ENCODE measurements at regions not wholly inside any gene's neighbourhood (a gene's known extent, or its start where the extent isn't known, plus 50 kb on each side); places are given as distances from the start of the nearest gene placed in this dataset.

DNA sequence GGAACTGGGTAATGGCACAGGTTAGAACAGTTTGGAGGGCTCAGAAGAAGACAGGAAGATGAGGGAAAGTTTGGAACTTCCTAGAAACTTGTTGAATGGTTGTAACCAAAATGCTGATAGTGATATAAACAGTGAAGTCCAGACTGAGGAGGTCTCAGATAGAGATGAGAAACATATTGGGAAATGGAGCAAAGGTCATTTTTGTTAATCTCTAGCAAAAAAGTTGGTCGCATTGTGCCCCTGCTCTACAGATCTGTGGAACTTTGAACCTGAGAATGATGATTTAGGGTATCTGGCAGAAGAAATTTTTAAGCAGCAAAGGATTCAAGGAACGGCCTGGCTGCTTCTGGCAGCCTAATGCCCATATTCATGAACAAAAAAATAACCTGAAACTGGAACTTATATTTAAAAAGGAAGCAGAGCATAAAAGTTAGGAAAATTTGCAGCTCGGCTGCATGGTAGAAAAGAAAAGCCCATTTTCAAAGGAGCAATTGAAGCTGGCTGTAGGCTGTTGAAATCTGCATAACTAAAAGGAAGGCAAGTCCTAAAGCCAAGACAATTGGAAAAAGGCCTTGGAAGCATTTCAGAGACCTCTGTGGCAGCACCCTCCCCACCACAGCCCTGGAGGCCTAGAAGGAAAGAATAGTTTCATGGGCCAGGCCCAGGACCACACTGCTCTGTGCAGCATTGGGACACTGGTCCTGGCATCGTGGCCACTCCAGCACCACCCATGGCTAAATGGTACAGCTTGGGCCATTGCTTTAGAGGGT is 182.6 kb upstream of the CD96 start:
- TF ChIP-seq EZH2phosphoT487 (IDR thresholded peaks at IDR 0.05; ENCODE audit: borderline replicate concordance): no peak
- TF ChIP-seq, protein P1, sequence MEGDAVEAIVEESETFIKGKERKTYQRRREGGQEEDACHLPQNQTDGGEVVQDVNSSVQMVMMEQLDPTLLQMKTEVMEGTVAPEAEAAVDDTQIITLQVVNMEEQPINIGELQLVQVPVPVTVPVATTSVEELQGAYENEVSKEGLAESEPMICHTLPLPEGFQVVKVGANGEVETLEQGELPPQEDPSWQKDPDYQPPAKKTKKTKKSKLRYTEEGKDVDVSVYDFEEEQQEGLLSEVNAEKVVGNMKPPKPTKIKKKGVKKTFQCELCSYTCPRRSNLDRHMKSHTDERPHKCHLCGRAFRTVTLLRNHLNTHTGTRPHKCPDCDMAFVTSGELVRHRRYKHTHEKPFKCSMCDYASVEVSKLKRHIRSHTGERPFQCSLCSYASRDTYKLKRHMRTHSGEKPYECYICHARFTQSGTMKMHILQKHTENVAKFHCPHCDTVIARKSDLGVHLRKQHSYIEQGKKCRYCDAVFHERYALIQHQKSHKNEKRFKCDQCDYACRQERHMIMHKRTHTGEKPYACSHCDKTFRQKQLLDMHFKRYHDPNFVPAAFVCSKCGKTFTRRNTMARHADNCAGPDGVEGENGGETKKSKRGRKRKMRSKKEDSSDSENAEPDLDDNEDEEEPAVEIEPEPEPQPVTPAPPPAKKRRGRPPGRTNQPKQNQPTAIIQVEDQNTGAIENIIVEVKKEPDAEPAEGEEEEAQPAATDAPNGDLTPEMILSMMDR (conservative IDR thresholded peaks at IDR 0.05; ENCODE audit: low read length): no peak
- no peaks in the 10 kb centered on the region for H3K9me2 ChIP-seq (replicated peaks; ENCODE audit: low read depth, low read length)

GRCh38 chr3:111362381-111363009 is 179.5 kb upstream of the CD96 start:
- H3K4me1 ChIP-seq (ENCODE audit: insufficient read depth, low read length, poor library complexity, severe bottlenecking): no peaks in the 10 kb centered on the region
- no peaks in the 10 kb centered on the region for H3K36me3 ChIP-seq (ENCODE audit: insufficient read depth, low read length)
- no peaks in the 10 kb centered on the region for H3F3A ChIP-seq (ENCODE audit: low read depth)
- TF ChIP-seq, protein P1 (conservative IDR thresholded peaks at IDR 0.05; ENCODE audit: low read length): no peak
- no peak for TF ChIP-seq EZH2phosphoT487 (IDR thresholded peaks at IDR 0.05; ENCODE audit: borderline replicate concordance)
- H2AFZ ChIP-seq (ENCODE audit: low read length): no peak overlapping the region
- no peak overlapping the region for H3K4me3 ChIP-seq (ENCODE audit: low read length, poor library complexity, severe bottlenecking)
- H3K79me2 ChIP-seq (ENCODE audit: insufficient read depth, low read length): no peaks in the 10 kb centered on the region
- no peaks in the 10 kb centered on the region for H3K27me3 ChIP-seq (ENCODE audit: insufficient read depth, low read length, poor library complexity, severe bottlenecking)
- no peak overlapping the region for H3K9ac ChIP-seq (ENCODE audit: low read depth, low read length, poor library complexity, severe bottlenecking)
- no peaks in the 10 kb centered on the region for H3K9me3 ChIP-seq (ENCODE audit: insufficient read depth, low read depth, low read length)
- H4K20me1 ChIP-seq (ENCODE audit: insufficient read depth, low read length, poor library complexity, severe bottlenecking): no peaks in the 10 kb centered on the region
- no peak overlapping the region for H3K4me2 ChIP-seq (ENCODE audit: low read depth, low read length, poor library complexity, severe bottlenecking)
- no peaks in the 10 kb centered on the region for H3K9me2 ChIP-seq (replicated peaks; ENCODE audit: low read depth, low read length)

More for the DNA sequence above, 182.6 kb upstream of the CD96 start:
- H3K9ac ChIP-seq (ENCODE audit: low read depth, low read length, poor library complexity, severe bottlenecking): no peak overlapping the region
- no peaks in the 10 kb centered on the region for H3F3A ChIP-seq (ENCODE audit: low read depth)
- H3K4me2 ChIP-seq (ENCODE audit: low read depth, low read length, poor library complexity, severe bottlenecking): no peak overlapping the region
- H3K9me3 ChIP-seq (ENCODE audit: insufficient read depth, low read depth, low read length): no peaks in the 10 kb centered on the region
- no peaks in the 10 kb centered on the region for H4K20me1 ChIP-seq (ENCODE audit: insufficient read depth, low read length, poor library complexity, severe bottlenecking)
- no peaks in the 10 kb centered on the region for H3K27me3 ChIP-seq (ENCODE audit: insufficient read depth, low read length, poor library complexity, severe bottlenecking)
- no peaks in the 10 kb centered on the region for H3K79me2 ChIP-seq (ENCODE audit: insufficient read depth, low read length)
- no peak overlapping the region for H2AFZ ChIP-seq (ENCODE audit: low read length)
- H3K4me1 ChIP-seq (ENCODE audit: insufficient read depth, low read length, poor library complexity, severe bottlenecking): no peaks in the 10 kb centered on the region
- H3K4me3 ChIP-seq (ENCODE audit: low read length, poor library complexity, severe bottlenecking): no peak overlapping the region
- H3K36me3 ChIP-seq (ENCODE audit: insufficient read depth, low read length): no peaks in the 10 kb centered on the region

- Histone ChIP-seq H3K9ac (ENCODE audit: low read depth, low read length, poor library complexity, severe bottlenecking) (no peak overlapping the region), H3K9me2 (replicated peaks; ENCODE audit: low read depth, low read length) (no peaks in the 10 kb centered on the region), H2AFZ (ENCODE audit: low read length) (no peak overlapping the region), H3K4me1 (ENCODE audit: insufficient read depth, low read length, poor library complexity, severe bottlenecking) (no peaks in the 10 kb centered on the region), H3K27me3 (ENCODE audit: insufficient read depth, low read length, poor library complexity, severe bottlenecking) (no peaks in the 10 kb centered on the region), H3K9me3 (ENCODE audit: insufficient read depth, low read depth, low read length) (peaks cover 10% of the 10 kb centered on the region; the same call in 1 of the 2 replicates), H3K36me3 (ENCODE audit: insufficient read depth, low read length) (no peaks in the 10 kb centered on the region), H3K79me2 (ENCODE audit: insufficient read depth, low read length) (no peaks in the 10 kb centered on the region), H3F3A (ENCODE audit: low read depth) (no peaks in the 10 kb centered on the region), H3K4me2 (ENCODE audit: low read depth, low read length, poor library complexity, severe bottlenecking) (no peak overlapping the region), H3K4me3 (ENCODE audit: low read length, poor library complexity, severe bottlenecking) (no peak overlapping the region), H4K20me1 (ENCODE audit: insufficient read depth, low read length, poor library complexity, severe bottlenecking) (no peaks in the 10 kb centered on the region)
- TF ChIP-seq EZH2phosphoT487 (IDR thresholded peaks at IDR 0.05; ENCODE audit: borderline replicate concordance): no peak
- TF ChIP-seq, protein P1 (conservative IDR thresholded peaks at IDR 0.05; ENCODE audit: low read length): no peak
These were observed 175.5 kb upstream of the CD96 start for GRCh38 chr3:111366515-111366914.

Measured in Loucy (cell line).